ENCODE measurements at regions not wholly inside any gene's neighbourhood (a gene's known extent, or its start where the extent isn't known, plus 50 kb on each side); places are given as distances from the start of the nearest gene placed in this dataset.
"Not testable (repeated sequence)": the region's sequence is repeated elsewhere in the genome, so short reads cannot be mapped to it uniquely, and the experiment has no call there.

DNA sequence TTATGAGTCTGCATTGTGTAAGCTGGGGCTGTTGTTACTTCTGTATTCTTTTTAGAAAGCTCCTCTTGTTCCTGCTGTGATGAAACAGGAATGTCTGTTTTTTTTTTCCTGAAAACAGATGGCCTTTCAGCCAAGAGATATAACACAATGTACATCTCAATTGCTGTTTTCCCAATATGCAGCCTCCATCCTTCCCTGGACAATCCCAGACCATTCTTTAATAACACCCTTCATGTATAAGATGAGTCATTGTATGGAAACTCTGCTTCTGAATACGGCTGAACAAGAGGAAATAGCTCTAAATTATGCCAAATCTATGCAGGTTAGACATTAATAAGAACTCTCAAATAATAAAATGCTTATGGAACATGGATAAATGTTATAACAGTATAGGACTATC, 60.2 kb upstream of the LRRC4C start:
- DNase-seq = no peak

DNA sequence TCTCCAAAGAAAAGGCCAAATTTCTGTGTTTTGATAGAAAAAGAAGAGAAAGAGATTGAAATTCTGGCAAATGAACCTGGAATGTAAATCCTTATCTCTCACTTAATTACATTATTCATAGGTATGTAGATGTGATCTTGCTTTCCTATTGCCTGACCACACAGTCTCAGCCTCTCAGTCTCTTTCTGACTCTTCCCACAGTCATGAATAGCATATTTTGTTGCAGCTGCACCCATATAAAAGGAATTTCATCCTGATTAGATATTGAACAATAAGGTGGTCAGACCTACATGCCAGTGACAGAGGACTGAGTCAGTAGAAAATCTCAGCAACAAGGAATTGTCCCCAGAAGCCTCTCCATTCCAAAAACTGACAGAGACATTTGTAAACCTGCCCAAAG, 62.9 kb upstream of the LRRC4C start:
- DNase-seq = no peak

DNA sequence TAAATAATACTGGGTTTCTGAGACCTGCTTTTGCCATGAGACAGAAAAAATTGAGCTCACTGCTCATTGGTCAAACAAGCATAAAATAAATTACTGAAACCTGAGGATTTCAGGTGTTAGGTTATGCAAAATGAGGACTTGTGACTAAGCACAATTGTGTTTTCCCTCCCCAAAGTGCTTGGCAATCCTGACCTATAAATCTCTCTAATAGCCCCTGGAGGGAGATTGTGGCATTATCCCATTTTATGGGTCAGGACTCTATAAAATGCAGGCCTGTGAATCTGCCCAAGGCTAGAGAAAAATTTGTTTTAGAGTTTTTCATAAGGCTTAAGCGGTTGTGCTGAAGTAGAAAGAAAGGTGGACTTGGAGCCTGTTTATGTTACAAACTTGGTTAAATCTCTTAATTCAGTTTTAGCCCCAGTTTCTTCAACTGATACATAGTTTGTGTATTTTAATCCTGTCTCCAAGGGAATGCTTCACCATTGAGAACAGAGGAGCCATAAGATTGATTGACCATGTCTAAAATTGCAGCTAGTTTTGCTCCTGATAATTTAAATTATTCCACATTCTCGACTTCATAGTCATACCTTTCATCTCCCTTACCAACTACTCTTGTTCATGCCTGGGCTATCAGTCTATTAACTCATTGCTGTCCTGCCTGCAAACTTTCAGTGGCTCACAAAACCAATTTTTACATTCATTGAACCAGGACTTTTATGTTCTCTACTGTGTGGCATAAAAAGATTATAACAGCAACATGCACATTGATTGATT, 63.6 kb upstream of the LRRC4C start:
- no peak for DNase-seq

DNA sequence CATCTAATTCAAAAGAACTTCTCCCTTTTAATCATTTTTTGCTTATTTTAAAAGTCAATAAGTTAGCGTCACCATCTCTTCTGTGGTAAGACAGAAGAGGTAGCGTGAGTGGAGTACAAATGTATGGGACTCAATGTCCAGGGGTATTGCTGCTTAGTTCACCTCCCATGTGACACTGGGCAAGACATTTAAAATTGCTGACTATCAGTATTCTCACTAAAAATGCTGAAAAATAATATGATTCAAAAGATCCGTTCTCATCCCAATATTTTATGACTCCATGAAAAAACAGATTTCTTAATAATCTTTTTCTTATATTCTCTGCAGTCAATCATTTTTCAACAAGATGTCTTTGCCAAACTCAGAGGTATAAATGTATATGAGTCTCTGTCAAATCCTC, 68.1 kb upstream of the LRRC4C start:
- no peak for DNase-seq

DNA sequence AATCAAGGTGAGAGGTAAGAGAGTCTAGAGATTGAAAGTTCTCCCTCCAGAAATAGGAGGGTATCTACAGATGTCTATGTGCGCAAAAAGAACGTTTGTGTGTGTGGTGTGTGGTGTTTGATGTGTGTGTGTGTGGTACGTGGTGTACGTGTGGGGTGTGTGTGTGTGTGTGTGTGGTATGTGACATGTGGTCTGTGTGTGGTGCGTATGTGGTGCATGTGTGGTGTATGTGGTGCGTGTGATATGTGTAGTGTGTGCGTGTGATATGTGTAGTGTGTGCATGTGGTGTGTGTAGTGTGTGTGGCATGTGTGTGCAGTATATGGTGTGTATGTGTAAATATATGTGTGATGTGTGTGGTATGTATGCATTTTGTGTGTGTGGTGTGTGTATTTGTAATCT, 73.0 kb upstream of the LRRC4C start:
- DNase-seq = no peak

DNA sequence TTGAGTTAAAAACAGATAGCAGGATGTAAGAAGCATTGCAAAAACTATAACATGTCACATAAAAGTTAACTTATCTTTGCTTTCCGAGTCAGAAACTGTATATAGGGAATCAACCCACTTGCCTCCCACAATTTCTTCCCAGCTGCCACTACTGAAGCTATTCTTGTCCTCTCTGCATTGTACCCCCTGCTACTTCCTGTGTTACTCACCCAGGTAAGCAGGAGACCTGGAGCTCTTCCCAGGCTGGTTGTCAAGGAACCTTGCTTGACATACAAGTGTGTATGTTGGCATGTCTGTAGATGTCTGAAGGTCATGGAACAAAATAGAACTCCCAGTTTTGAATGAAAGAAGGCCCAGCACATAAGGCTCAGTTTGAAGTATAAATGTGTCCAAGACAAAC, 74.3 kb upstream of the LRRC4C start:
- DNase-seq = no peak

DNA sequence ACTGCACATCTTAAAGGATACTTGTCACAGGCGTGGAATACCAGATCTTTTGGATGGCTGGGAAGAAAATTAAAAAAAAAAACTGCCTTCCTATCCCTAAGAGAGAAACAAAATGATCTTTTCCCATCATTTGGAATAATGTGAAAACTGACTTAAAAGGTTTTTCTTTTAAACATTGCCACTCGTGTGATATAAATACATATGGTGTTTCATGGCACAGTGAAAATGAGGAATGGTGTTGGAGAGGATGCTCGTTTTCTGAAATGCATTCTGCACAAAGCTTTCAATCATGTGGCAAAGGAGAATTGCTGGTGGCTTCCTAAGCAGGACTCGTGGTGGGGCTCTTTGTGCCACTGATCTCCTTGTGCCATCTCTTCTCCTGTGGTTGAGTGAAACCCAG, 74.9 kb upstream of the LRRC4C start:
- DNase-seq = no peak

DNA sequence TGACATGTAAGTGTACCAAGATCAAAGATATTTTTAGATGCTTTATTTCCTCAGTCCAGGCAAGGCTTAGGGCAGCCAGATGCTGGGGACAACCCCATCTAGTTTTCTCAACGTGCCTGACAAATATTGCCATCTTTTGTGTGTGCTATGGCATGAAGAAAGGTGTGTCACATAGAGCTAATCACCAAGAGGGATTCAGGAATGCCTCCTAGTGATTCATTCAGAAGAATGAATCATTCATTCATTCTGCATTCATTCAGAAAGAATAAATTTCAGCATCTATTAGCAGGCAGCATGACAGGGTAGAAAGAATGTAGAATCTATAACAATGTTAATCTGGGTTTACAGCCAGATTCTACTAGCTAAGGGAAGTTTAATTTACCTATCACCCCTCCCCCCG, 75.4 kb upstream of the LRRC4C start:
- DNase-seq = no peak

DNA sequence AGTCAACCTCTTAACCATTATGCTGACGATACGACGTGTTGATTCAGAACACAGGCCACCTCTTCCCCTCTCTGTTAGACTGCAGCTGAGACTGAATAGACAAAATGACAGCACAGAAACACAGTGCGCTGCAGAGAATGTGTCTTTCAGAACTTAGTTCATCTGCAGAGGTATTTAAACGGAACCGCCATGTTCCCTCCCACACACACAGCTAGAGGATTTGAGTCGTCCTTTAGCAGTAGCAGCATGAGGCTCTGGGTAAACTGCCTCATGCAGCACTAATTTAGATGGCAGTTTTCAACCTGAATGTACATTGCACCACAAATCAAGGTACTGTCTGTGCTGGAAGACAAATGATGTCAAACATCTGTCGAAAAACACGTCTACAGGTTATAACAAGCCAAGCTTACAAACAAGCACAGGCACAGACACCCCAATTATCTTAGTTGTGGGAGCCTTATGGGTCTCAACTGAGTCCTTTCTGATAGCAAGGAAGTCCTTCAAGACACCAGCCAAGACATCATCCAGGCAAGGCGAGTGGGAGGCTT, 76.6 kb upstream of the LRRC4C start:
- no peak for DNase-seq

DNA sequence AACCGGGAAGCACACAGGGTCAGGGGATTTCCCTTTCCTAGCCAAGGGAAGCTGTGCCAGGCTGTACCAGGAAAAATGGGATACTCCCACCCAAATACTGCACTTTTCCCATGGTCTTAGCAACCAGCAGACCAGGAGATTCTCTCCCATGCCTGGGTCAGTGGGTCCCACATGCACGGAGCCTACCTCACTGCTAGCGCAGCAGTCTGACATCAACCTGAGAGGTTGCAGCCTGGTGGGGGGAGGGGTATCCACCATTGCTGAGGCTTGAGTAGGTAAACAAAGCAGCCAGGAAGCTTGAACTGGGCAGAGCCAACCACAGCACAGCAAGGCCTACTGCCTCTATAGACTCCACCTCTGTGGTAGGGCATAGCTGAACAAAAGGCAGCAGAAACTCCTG, 85.5 kb upstream of the LRRC4C start:
- DNase-seq = not testable (repeated sequence)

DNA sequence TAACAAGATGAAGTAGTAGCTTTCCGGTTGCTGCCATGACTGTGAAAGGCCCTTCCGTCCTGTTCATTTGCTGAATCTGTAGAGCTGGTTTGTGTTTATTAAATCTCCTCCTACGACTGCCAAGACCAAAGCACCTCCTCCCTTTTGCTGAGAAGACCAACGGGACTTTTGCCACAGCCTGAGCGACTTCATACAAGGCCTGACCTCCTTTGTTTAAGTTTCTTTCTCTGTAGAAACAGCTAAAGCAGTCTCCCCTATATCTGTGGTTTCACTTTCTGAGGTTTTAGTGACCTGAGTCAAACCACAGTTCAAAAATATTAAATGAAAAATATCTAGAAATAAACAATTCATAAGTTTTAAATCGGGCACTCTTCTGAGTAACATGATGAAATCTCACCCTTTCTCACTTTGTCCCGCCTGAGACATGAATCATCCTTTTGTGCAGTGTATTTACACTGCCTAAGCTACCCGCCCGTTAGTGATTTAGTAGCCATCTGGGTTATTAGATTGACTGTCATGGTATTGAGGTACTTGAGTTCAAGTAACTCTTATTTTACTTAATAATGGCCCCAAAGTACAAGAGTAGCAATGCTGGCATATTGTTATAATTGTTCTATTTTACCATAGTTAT, 119.1 kb upstream of the LRRC4C start:
- DNase-seq = no peak

DNA sequence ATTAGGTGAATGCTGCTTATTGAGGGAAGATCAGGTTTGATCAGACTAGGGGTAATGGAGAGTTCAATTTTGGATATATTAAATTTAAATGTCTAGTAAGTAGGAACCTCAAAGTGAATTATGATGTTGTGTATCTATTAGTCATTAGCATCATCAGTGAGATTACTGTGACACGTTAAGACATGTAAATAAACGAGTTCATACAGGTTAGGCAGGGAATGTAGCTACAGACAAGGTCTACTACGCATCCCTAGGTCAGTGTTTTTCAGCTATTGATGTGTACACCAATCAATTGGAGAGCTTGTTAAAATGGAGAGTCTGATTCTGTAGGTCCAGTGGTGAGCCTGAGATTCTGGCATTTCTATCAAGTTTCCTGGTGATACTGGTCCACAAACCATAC, 120.1 kb upstream of the LRRC4C start:
- no peak for DNase-seq

DNA sequence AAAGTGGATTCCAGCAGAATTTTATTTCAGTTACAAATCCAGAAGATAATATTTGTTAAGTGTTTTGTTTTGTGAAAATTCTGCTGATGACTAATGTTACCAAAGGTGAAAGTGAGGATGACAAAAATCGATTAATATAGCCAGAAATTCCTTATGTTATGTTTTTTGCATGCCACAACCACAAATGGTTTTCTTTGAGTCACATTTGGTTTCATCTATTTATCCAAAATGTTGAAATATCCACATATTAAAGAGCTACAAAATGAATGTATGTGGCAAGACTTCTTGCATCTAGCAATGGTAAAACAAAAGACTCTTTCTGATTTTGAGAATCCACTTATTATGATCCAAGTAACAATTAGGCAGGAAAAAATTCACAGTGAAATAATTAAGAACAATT, 150.1 kb upstream of the LRRC4C start:
- DNase-seq = no peak

DNA sequence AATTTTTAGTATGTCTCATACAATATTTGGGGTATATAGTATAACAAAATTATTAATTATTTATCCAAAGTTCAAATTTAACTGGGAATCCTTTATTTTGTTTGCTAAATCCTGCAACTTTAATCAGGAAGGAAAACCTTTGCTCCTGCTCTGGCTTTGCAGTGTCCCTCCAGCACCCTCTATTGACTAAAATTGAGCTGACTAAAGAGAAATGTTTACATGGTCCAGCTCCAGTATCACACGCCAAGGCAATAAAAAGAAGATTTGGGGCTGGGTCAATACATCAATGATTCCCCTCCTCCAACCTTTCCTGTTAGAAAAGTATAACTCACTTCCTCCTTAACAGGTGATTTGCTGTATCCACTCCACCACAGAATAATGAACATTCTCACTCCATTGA, 153.0 kb upstream of the LRRC4C start:
- DNase-seq = no peak

DNA sequence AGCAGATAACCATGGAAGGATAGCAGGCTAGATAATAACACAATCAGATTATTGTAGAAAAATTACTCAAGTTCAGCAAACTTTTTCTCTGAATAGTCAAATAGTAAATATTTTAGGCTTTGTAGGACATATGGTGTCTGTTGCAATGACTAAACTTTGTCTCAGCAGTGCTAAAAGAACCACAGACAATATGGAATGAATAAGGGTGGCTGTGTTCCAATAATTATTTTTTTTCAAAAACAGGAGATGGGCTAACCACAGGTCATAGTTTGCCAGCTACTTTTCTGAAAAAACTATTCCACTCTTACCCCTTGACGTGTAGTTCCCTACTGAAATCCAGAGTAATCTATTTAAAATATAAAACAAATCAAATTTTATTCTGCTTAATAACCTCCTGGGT, 153.9 kb upstream of the LRRC4C start:
- DNase-seq = no peak

DNA sequence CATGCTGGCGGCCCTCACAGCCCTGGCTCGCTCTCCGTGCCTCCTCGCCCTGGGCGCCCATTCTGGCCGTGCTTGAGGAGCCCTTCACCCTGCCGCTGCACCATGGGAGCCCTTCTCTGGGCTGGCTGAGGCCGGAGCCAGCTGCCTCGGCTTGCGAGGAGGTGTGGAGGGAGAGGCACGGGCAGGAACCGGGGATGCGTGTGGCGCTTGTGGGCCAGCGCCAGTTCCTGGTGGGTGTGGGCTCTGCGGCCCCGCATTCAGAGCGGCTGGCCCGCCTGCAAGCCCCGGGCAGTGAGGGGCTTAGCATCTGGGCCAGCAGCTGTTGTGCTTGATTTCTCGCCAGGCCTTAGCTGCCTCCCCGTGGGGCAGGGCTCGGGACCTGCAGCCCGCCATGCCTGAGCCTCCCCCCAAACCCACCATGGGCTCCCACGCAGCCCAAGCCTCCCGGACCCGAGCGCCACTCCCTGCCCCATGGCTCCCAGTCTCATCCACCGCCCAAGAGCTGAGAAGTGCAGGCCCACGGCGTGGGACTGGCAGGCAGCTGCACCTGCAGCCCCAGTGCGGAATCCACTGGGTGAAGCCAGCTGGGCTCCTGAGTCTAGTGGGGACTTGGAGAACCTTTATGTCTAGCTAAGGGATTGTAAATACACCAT, 163.4 kb upstream of the LRRC4C start:
- no peak for DNase-seq

DNA sequence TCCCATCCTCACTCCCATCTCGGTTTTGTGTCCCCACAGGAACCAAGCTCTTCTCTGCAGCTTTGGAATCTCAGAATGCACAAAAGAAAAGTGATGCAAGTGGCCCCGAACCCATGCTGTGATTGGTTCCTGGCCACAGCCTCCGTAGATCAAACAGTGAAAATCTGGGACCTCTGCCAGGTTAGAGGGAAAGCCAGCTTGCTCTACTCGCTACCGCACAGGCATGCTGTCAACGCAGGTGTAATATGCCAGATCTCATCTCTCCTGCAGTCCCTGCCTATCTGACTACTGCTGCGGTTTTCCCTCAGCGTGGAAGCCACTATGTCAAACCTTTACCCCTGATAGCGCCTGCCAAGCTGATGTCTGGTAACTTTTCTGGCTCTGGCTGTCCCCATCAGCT, 200.5 kb upstream of the LRRC4C start:
- no peak for DNase-seq

DNA sequence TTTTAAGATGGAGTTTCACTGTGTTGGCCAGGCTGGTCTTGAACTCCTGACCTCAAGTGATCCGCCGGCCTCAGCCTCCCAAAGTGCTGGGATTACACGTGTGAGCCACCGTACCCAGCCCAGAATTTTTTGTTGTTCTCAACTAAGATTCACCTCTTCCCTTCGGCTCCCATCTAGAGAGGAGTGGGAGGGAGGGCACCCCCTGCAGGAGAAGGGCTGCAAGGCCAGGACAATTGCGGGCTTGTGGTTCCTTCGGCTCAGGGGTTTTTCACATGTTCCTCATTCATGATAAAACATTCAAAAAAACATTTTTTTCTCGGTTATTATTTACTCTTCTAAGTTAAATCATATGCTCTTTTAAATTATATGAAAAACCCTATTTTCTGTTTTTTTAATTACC, 201.1 kb upstream of the LRRC4C start:
- DNase-seq = peak; percentile 25

DNA sequence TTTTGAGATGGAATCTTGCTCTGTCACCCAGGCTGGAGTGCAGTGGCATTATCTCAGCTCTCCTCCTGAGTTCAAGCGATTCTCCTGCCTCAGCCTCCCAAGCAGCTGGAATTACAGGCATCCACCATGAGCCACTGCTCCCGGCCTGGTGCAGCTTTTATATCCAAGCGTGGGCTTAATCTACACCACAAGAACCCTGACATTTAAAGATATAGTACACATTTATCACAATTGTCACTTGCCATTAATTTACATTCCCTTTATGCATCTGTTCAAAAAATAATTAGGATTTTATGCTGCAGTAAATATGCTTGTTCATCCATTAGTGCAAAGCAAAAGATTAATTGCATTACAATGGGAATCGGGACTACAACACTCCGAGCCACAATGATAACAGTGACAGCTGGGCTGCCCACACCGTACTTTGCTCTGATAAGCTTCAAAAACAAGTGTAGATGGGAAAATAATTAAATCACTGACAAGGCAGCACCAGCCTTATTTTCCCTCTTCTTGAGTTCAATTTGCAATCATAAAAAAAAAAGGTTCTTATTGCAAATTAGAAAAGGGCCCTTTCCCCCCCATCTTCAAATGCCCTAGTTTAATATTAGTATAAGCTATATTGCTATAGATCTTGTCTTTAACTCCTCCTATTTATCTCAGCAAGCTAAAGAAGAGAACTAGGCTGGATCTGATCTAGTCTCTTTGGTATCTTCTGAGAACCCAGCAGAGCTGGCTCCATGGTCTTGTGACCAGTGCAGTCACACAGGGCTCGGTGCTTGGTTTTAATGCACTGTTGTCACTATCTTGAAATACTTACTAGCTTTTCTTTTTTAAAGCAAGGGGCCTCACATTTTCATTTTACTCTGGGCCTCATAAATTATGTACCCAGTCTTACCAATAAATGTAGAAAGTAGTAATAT, 206.2 kb upstream of the LRRC4C start:
- DNase-seq = no peak

DNA sequence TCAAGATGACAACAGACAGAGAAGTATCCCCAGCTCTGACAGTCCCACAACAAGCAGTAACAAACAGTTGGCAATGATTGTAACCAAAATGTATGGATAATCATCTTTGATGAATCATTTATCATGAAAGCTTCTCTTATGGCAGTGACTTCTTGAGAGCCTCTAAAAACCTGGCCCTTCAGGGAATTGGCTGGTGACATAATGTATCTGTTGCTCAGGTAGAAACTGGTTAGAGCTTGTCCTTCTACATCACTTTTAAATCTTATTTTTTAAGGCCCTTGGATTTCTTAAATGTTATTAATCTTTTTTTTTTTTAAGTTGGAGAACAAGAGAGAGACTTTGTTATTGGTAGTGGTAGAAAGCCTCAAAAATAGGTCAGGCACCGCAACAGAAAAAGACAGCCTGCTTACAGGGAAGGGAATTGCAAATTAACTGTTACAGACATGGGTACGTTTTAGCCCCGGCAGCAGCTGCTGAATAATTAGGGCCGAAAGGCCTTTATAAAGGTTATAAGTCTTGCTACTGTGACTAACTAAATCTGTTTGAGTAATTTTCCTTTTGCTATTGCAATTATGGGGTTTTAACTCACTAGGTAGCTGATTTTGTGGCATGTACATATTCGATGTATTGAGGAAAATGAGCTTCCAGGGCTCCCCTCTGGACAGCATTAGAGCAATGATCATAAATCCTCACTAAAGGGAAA, 207.7 kb upstream of the LRRC4C start:
- no peak for DNase-seq

DNA sequence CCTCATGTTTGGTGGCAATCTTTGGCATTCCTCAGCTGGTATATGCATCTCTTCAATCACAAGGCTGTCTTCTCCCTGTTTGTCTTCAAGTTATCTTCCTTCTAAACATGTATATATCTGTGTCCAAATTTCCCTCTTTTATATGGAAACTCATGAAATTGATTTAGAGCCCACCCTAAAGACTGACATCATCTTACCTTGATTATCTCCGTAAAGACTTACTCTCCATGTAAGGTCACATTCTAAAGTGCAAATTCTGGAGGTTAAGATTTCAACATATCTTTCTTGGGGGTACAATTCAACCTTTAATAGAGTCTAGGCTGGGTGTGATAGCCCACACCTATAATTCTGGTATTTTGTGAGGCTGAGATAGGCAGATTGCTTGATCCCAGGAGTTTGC, 215.8 kb upstream of the LRRC4C start:
- DNase-seq = no peak

DNA sequence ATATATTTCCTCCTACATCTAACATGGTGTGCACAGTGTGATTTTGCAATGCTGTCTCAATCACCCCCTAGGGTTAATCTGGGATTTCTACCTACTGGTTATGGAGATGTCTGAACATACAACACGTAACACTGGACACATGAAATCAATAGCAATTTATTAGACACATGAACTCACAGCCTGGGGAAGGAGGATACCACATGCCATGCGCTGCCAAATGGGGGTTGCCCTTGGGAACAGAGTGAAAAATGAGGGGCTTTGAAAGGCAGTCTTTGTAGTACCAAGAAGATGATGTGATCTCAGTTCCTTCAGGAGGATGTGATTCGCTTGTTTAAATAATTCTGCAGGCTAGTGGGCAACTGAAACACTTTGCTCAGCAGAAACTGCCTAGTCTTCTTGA, 253.6 kb upstream of the LRRC4C start:
- no peak for DNase-seq

Measured in MV-4-11 (cell line).